ENCODE measurements at regions not wholly inside any gene's neighbourhood (a gene's known extent, or its start where the extent isn't known, plus 50 kb on each side); places are given as distances from the start of the nearest gene placed in this dataset.

DNA sequence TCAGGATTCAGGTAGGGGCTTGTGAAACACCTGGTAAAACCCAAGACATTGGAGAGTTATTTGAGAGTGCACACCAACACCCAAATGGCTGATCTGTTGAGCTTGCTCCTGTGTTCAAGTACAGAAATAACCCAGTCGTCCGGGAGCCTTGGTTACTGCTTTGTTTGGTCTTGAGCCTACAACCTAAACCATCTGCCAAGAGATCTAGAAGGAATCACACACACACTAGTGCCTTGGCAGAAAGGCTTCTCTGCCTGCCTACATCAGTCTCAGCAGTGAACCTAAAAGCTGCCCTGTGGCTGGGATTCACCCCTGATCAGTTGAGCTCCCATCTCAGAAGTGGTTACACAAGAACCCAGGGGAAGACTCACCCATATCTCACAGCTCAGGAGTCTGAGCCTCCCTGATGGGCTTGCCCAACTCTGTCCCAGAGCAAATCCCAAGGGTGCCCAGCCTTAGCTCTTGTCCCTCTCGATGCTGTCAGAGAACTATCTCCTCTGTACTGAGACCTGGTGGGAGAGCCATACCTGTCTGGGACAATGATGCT, 167.6 kb downstream of the CXCL12 start:
- Histone ChIP-seq H3K27ac (ENCODE audit: low read depth, low read length) (no peak overlapping the region), H3K9ac (replicated peaks in 1 of 4; ENCODE audit: extremely low read depth in 1 of 4, low read depth in 3 of 4, low read length in 3 of 4) (no peak overlapping the region), H4K5ac (ENCODE audit: insufficient read length, low read depth, low read length) (no peak overlapping the region), H3K56ac (replicated peaks; ENCODE audit: insufficient read length, low read depth, low read length) (no peak overlapping the region), H3K4ac (replicated peaks; ENCODE audit: insufficient read length, low read depth, low read length) (no peak overlapping the region), H2BK5ac (ENCODE audit: low read depth, low read length) (no peak overlapping the region), H2BK15ac (ENCODE audit: low read length) (no peak overlapping the region), H3K4me1 (replicated peaks in 1 of 4; ENCODE audit: control insufficient read depth in 3 of 4, insufficient read depth in 4 of 4, low read length in 3 of 4) (no peaks in the 10 kb centered on the region), H3K23me2 (ENCODE audit: low read depth, low read length) (no peaks in the 10 kb centered on the region), H3K18ac (ENCODE audit: extremely low read depth, low read length) (no peak overlapping the region), H4K8ac (ENCODE audit: extremely low read depth, insufficient read depth, low read length) (no peak overlapping the region), H3K14ac (ENCODE audit: insufficient read length) (no peak overlapping the region), H3K23ac (ENCODE audit: insufficient read length) (no peak overlapping the region), H2AFZ (ENCODE audit: low read length) (no peak overlapping the region), H2BK120ac (replicated peaks; ENCODE audit: low read depth, low read length) (no peak overlapping the region), H2AK5ac (ENCODE audit: low read depth, low read length) (no peak overlapping the region), H3K79me1 (ENCODE audit: low read depth, low read length) (no peaks in the 10 kb centered on the region), H3K9me3 (ENCODE audit: insufficient read depth in 2 of 2, low read depth in 1 of 2, low read length in 1 of 2) (peaks cover 24 to 27% of the 10 kb centered on the region in 2 experiments), H2BK20ac (ENCODE audit: low read length) (no peak overlapping the region), H4K91ac (replicated peaks; ENCODE audit: insufficient read length, low read length) (no peak overlapping the region), H3K27me3 (replicated peaks in 1 of 4; ENCODE audit: control insufficient read depth in 3 of 4, extremely low read depth in 1 of 4, insufficient read depth in 3 of 4, low read length in 3 of 4) (no peaks in the 10 kb centered on the region), H3K4me3 (ENCODE audit: extremely low read depth in 1 of 4, insufficient read depth in 2 of 4, low read depth in 3 of 4, low read length in 4 of 4) (no peak overlapping the region), H2BK12ac (ENCODE audit: low read depth, low read length) (no peak overlapping the region), H4K20me1 (replicated peaks in 1 of 2; ENCODE audit: control insufficient read depth in 1 of 2, insufficient read depth in 2 of 2, low read length in 2 of 2) (no peaks in the 10 kb centered on the region), H3K79me2 (ENCODE audit: control insufficient read depth in 1 of 2, insufficient read depth in 2 of 2, low read length in 2 of 2) (no peaks in the 10 kb centered on the region), H3K4me2 (ENCODE audit: insufficient read depth in 1 of 2, low read depth in 2 of 2, low read length in 2 of 2) (no peak overlapping the region), H3K36me3 (ENCODE audit: control insufficient read depth in 2 of 4, insufficient read depth in 4 of 4, low read length in 3 of 4) (no peaks in the 10 kb centered on the region)
- CTCF ChIA-PET (ENCODE audit: partially characterized antibody): interaction anchor here (0.9 kb wide), 1 partner anchor 22 kb away, joined by 4 read pairs; no protein-coding TSS in a partner anchor
- FAIRE-seq: no peak
- no peak for DNase-seq (ENCODE audit: low read depth in 1 of 2, low spot score in 2 of 2)
- 96% methylated on average over 3 of the region's 3 CpGs; no CpG with 5 or more reads in 1 of the 2 experiments for WGBS, 2 experiments (ENCODE audit: extremely low coverage in 1 of 2, insufficient coverage in 1 of 2, insufficient read length in 1 of 2, insufficient replicate concordance in 2 of 2, low coverage in 1 of 2, low lambda C conversion rate in 2 of 2, missing lambda C conversion rate in 1 of 2)
- POLR2A ChIA-PET (ENCODE audit: partially characterized antibody): no interaction called here
- TF ChIP-seq SP2 (IDR thresholded peaks at IDR 0.05; ENCODE audit: low read length): no peak
- TF ChIP-seq, protein P1, sequence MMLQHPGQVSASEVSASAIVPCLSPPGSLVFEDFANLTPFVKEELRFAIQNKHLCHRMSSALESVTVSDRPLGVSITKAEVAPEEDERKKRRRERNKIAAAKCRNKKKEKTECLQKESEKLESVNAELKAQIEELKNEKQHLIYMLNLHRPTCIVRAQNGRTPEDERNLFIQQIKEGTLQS (IDR thresholded peaks at IDR 0.05; ENCODE audit: insufficient read depth, low read depth, low read length): no peak
- no peak for TF ChIP-seq KDM5A (IDR thresholded peaks at IDR 0.05; ENCODE audit: low read length)
- TF ChIP-seq GTF2F1 (IDR thresholded peaks at IDR 0.05; ENCODE audit: borderline replicate concordance, low read depth, low read length): no peak
- TF ChIP-seq HDAC2 (IDR thresholded peaks at IDR 0.05; ENCODE audit: borderline replicate concordance in 1 of 2, low read depth in 2 of 2, low read length in 2 of 2): no peak
- TF ChIP-seq BACH1 (IDR thresholded peaks at IDR 0.05; ENCODE audit: low read length): no peak
- no peak for TF ChIP-seq TEAD4 (IDR thresholded peaks at IDR 0.05; ENCODE audit: low read depth, low read length)
- TF ChIP-seq, protein P2, sequence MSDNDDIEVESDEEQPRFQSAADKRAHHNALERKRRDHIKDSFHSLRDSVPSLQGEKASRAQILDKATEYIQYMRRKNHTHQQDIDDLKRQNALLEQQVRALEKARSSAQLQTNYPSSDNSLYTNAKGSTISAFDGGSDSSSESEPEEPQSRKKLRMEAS (IDR thresholded peaks at IDR 0.05): no peak
- no peak for TF ChIP-seq SIN3A (conservative IDR thresholded peaks at IDR 0.05 in 1 of 2, IDR thresholded peaks at IDR 0.05 in 1 of 2; ENCODE audit: low read depth in 1 of 2, low read length in 2 of 2)
- no peak for TF ChIP-seq RFX5 (IDR thresholded peaks at IDR 0.05; ENCODE audit: borderline replicate concordance, low read depth, low read length)
- TF ChIP-seq SIRT6 (IDR thresholded peaks at IDR 0.05; ENCODE audit: low read length): no peak
- no peak for TF ChIP-seq SP1 (IDR thresholded peaks at IDR 0.05; ENCODE audit: low read depth, low read length)
- no peak for TF ChIP-seq POU5F1 (IDR thresholded peaks at IDR 0.05; ENCODE audit: low read depth, low read length)
- no peak for TF ChIP-seq NANOG (IDR thresholded peaks at IDR 0.05; ENCODE audit: insufficient read depth, low read depth, low read length, poor library complexity, severe bottlenecking)

Data from H1 (cell line).